DND-41 (cell line): ENCODE measurements at regions not wholly inside any gene's neighbourhood (a gene's known extent, or its start where the extent isn't known, plus 50 kb on each side); places are given as distances from the start of the nearest gene placed in this dataset.

Source experiments
- ATAC-seq: fragments of 200-7000 bp; cut with Tn5 transposase; 3 replicates; pipeline ENCODE4 v1.9.1; 2021; ENCODE audit warnings: low read depth; ENCODE audit not compliant: insufficient read depth
- DNase-seq: peaks from one replicate; pipeline ENCODE4 v3.0.0-alpha.2; 2020
- H2AFZ ChIP-seq: 2 replicates; pipeline ENCODE4 v1.6.0; 2012; ENCODE audit warnings: low read depth, low read length
- H3K27ac ChIP-seq: 2 replicates; pipeline ENCODE4 v1.5.1; 2012; ENCODE audit warnings: low read length, inconsistent platforms
- H3K27me3 ChIP-seq: fragments of 200-600 bp; sonication (generic); 2 replicates; pipeline ENCODE4 v1.6.0; 2012; ENCODE audit warnings: low read length, mild to moderate bottlenecking, inconsistent platforms; ENCODE audit not compliant: insufficient read depth, poor library complexity
- H3K36me3 ChIP-seq: 2 replicates; pipeline ENCODE4 v1.5.1; 2012; ENCODE audit warnings: low read length, inconsistent platforms; ENCODE audit not compliant: insufficient read depth
- H3K4me1 ChIP-seq: 2 replicates; pipeline ENCODE4 v1.5.1; 2012; ENCODE audit warnings: mild to moderate bottlenecking, low read length; ENCODE audit not compliant: insufficient read depth
- H3K4me2 ChIP-seq: 2 replicates; pipeline ENCODE4 v1.6.0; 2012; ENCODE audit warnings: mild to moderate bottlenecking, moderate library complexity, low read length, inconsistent platforms; ENCODE audit not compliant: insufficient read depth
- H3K4me3 ChIP-seq, 2 experiments: fragments of 200-600 bp in 1 of 2; shearing (Covaris generic) in 1 of 2; 2 replicates each; pipeline ENCODE4 v1.5.1; 2012 to 2016; ENCODE audit warnings: inconsistent platforms in 2 of 2, low read length in 2 of 2, mild to moderate bottlenecking in 2 of 2, low read depth in 1 of 2, moderate library complexity in 1 of 2
- H3K79me2 ChIP-seq: 2 replicates; pipeline ENCODE4 v1.6.0; 2012; ENCODE audit warnings: low read length, inconsistent platforms; ENCODE audit not compliant: insufficient read depth
- H3K9ac ChIP-seq: 2 replicates; pipeline ENCODE4 v1.6.0; 2012; ENCODE audit warnings: low read depth, mild to moderate bottlenecking, inconsistent platforms, low read length, moderate library complexity
- H3K9me3 ChIP-seq: 2 replicates; pipeline ENCODE4 v1.5.1; 2012; ENCODE audit warnings: low read length, moderate library complexity, mild to moderate bottlenecking, inconsistent platforms; ENCODE audit not compliant: insufficient read depth, severe bottlenecking
- H4K20me1 ChIP-seq: 2 replicates; pipeline ENCODE4 v1.6.0; 2012; ENCODE audit warnings: low read length; ENCODE audit not compliant: insufficient read depth
- EZH2 ChIP-seq: IDR thresholded peaks from 3 replicates; pipeline ENCODE4 v1.6.1; 2012; ENCODE audit warnings: borderline replicate concordance, low read depth, mild to moderate bottlenecking, moderate library complexity, low read length, inconsistent platforms; ENCODE audit not compliant: severe bottlenecking
- TF ChIP-seq, protein P1 (sequence below): IDR thresholded peaks from 2 replicates; pipeline ENCODE4 v1.5.1; 2012; ENCODE audit warnings: borderline replicate concordance, low read length, moderate library complexity, mild to moderate bottlenecking; ENCODE audit not compliant: poor library complexity, severe bottlenecking; ENCODE audit errors: extremely low read depth

DNA sequence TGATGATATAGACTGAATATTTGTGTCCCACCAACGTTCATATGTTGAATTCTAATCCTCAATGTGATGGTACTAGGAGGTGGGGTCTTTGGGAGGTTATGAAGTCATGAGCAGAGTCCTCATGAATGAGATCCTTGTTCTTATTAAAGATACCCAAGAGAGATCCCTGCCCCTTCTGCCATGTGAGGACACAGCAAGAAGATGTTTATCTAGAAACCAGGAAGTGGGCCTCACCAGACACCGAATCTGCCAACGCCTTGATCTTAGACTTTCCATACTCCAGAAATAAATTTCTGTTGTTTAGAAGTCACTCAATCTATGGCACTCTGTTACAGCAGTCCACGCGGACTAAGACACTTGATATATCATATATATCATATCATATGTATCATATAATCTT is 67.7 kb upstream of the GCM1 start:
- peaks cover 10% of the 10 kb centered on the region for H3K4me1 ChIP-seq
- no peaks in the 10 kb centered on the region for H3K36me3 ChIP-seq
- H3K79me2 ChIP-seq = no peaks in the 10 kb centered on the region
- H3K27ac ChIP-seq = no peak overlapping the region
- no peak overlapping the region for H3K9ac ChIP-seq
- no peak overlapping the region for H3K4me2 ChIP-seq
- no peaks in the 10 kb centered on the region for H4K20me1 ChIP-seq
- H2AFZ ChIP-seq = no peak overlapping the region
- peak; percentile 86 for ATAC-seq
- no peak overlapping the region for H3K4me3 ChIP-seq
- DNase-seq = peak; percentile 42
- peaks cover 6% of the 10 kb centered on the region for H3K9me3 ChIP-seq
- H3K27me3 ChIP-seq = no peaks in the 10 kb centered on the region
- TF ChIP-seq, protein P1, sequence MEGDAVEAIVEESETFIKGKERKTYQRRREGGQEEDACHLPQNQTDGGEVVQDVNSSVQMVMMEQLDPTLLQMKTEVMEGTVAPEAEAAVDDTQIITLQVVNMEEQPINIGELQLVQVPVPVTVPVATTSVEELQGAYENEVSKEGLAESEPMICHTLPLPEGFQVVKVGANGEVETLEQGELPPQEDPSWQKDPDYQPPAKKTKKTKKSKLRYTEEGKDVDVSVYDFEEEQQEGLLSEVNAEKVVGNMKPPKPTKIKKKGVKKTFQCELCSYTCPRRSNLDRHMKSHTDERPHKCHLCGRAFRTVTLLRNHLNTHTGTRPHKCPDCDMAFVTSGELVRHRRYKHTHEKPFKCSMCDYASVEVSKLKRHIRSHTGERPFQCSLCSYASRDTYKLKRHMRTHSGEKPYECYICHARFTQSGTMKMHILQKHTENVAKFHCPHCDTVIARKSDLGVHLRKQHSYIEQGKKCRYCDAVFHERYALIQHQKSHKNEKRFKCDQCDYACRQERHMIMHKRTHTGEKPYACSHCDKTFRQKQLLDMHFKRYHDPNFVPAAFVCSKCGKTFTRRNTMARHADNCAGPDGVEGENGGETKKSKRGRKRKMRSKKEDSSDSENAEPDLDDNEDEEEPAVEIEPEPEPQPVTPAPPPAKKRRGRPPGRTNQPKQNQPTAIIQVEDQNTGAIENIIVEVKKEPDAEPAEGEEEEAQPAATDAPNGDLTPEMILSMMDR = no peak
- no peak for TF ChIP-seq EZH2

- Histone ChIP-seq H2AFZ (no peak overlapping the region), H3K4me3 (no peak overlapping the region), H4K20me1 (no peaks in the 10 kb centered on the region), H3K27ac (no peak overlapping the region), H3K9me3 (peaks cover 6% of the 10 kb centered on the region), H3K4me2 (no peak overlapping the region), H3K9ac (no peak overlapping the region), H3K79me2 (no peaks in the 10 kb centered on the region), H3K36me3 (no peaks in the 10 kb centered on the region), H3K4me1 (peaks cover 10% of the 10 kb centered on the region), H3K27me3 (no peaks in the 10 kb centered on the region)
- ATAC-seq (no peak), DNase-seq (no peak)
- TF ChIP-seq, protein P1 = no peak
- no peak for TF ChIP-seq EZH2
Measured at GRCh38 chr6:53214172-53214571, 65.5 kb upstream of the GCM1 start.

DNA sequence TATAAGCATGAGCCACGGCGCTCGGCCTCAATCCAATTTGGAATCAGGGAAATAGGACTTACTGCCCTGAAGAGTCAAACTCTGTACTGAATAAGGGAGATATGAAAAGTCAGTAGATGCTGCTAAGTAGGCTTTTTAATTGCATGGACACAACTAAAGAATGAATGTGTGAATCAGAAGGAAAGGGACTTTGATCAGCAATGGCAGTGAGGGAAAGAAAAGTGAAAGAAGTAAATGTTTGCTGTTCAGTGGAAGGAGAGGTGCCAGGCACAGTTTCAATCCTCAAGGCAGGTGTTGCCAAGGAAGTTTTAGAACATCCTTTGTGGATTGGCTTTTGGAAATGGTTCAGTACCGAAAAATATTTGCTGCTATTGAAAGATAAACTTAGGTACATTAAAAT is 62.2 kb upstream of the GCM1 start:
- Histone ChIP-seq H3K9ac (no peak overlapping the region), H3K9me3 (peaks cover 6% of the 10 kb centered on the region), H3K4me3 (no peak overlapping the region), H3K27ac (no peak overlapping the region), H3K27me3 (no peaks in the 10 kb centered on the region), H2AFZ (no peak overlapping the region), H3K36me3 (no peaks in the 10 kb centered on the region), H3K4me2 (no peak overlapping the region), H3K79me2 (no peaks in the 10 kb centered on the region), H4K20me1 (no peaks in the 10 kb centered on the region), H3K4me1 (no peaks in the 10 kb centered on the region)
- no peak for TF ChIP-seq EZH2
- TF ChIP-seq, protein P1 = no peak
- ATAC-seq (no peak), DNase-seq (no peak)

- ATAC-seq (no peak), DNase-seq (no peak)
- Histone ChIP-seq H3K9me3 (peaks cover 6% of the 10 kb centered on the region), H3K27me3 (no peaks in the 10 kb centered on the region), H4K20me1 (no peaks in the 10 kb centered on the region), H2AFZ (no peak overlapping the region), H3K27ac (no peak overlapping the region), H3K4me3 (no peak overlapping the region), H3K36me3 (no peaks in the 10 kb centered on the region), H3K79me2 (no peaks in the 10 kb centered on the region), H3K9ac (no peak overlapping the region), H3K4me2 (no peak overlapping the region), H3K4me1 (no peaks in the 10 kb centered on the region)
- TF ChIP-seq, protein P1 = no peak
- no peak for TF ChIP-seq EZH2
Measured at GRCh38 chr6:53209681-53210080, 61.0 kb upstream of the GCM1 start.
